GM12878 (cell line): ENCODE measurements at regions not wholly inside any gene's neighbourhood (a gene's known extent, or its start where the extent isn't known, plus 50 kb on each side); places are given as distances from the start of the nearest gene placed in this dataset.

Experiments used
- ATAC-seq: fragments of 200-7000 bp; cut with Tn5 transposase; 3 replicates; pipeline ENCODE4 v1.9.1; 2020; ENCODE audit warnings: mild to moderate bottlenecking, moderate library complexity
- BruUV-seq: library from RNA; stranded (reverse); fragments of 400-500 nt; replicated peaks from 2 replicates; lab custom pipeline; 2021; lab: Mats Ljungman, UMichigan
- CTCF ChIA-PET: fragments of 300-600 bp; sonication (Branson Sonifier 250); formaldehyde crosslinking; extraction: SDS; loops from one replicate; lab custom pipeline; 2021; ENCODE audit warnings: inconsistent platforms; lab: Yijun Ruan, JAX
- POLR2A ChIA-PET: fragments of 350-600 bp; formaldehyde crosslinking; extraction: SDS; loops from one replicate; lab custom pipeline; 2021; ENCODE audit warnings: inconsistent platforms; lab: Charles Lee
- RAD21 ChIA-PET: fragments of 300-600 bp; sonication (Branson Sonifier 250); formaldehyde crosslinking; loops from one replicate; lab custom pipeline; 2023; ENCODE audit warnings: antibody characterized with exemption; ENCODE audit not compliant: unreplicated experiment; lab: Charles Lee
- SMC1A ChIA-PET: fragments of 300-600 bp; sonication (Branson Sonifier 250); formaldehyde crosslinking; loops from one replicate; lab custom pipeline; 2023; ENCODE audit not compliant: unreplicated experiment, uncharacterized antibody; lab: Charles Lee
- DNase-seq: peaks from one replicate; pipeline ENCODE4 v3.0.0-alpha.2; 2011; ENCODE audit warnings: low read depth, low spot score
- FAIRE-seq: peaks from 3 replicates; lab custom pipeline; 2011; peaks lifted over from hg19 to GRCh38; lab: Jason Lieb, UNC
- H2AFZ ChIP-seq: 2 replicates; pipeline ENCODE4 v1.6.0; 2011; ENCODE audit warnings: low read depth, low read length, control low read depth; ENCODE audit not compliant: control insufficient read depth
- H3K27ac ChIP-seq: 2 replicates; pipeline ENCODE4 v1.5.1; 2011; ENCODE audit warnings: control low read depth; ENCODE audit not compliant: control insufficient read depth, insufficient read depth
- H3K27me3 ChIP-seq, 2 experiments: replicated peaks in 1 of 2; 2 replicates each; pipeline versions ENCODE4 v1.6.0 to v1.6.1; 2011; ENCODE audit warnings: low read length in 1 of 2; ENCODE audit not compliant: control insufficient read depth in 2 of 2, insufficient read depth in 2 of 2
- H3K36me3 ChIP-seq, 2 experiments: 2 replicates each; pipeline ENCODE4 v1.5.1; 2011; ENCODE audit warnings: low read length in 1 of 2; ENCODE audit not compliant: control insufficient read depth in 2 of 2, insufficient read depth in 2 of 2
- H3K4me1 ChIP-seq: 2 replicates; pipeline ENCODE4 v1.6.1; 2011; ENCODE audit warnings: mild to moderate bottlenecking, low read length, moderate library complexity, mixed read lengths; ENCODE audit not compliant: control insufficient read depth, insufficient read depth
- H3K4me2 ChIP-seq: 2 replicates; pipeline ENCODE4 v1.6.0; 2011; ENCODE audit warnings: control low read depth; ENCODE audit not compliant: control insufficient read depth, insufficient read depth
- H3K4me3 ChIP-seq: fragments of 200-600 bp; sonication (generic); 2 replicates; pipeline ENCODE4 v1.5.1; 2016
- H3K79me2 ChIP-seq: 2 replicates; pipeline ENCODE4 v1.6.0; 2011; ENCODE audit warnings: low read length; ENCODE audit not compliant: control insufficient read depth, insufficient read depth
- H3K9ac ChIP-seq: 2 replicates; pipeline ENCODE4 v1.8.0; 2011; ENCODE audit warnings: low read length, control low read depth, mixed read lengths; ENCODE audit not compliant: control insufficient read depth, insufficient read depth
- H3K9me3 ChIP-seq: replicated peaks from 3 replicates; pipeline ENCODE4 v1.5.1; 2011; ENCODE audit warnings: mild to moderate bottlenecking, low read length; ENCODE audit not compliant: control insufficient read depth, insufficient read depth
- H4K20me1 ChIP-seq: 2 replicates; pipeline ENCODE4 v1.6.0; 2011; ENCODE audit not compliant: control insufficient read depth, insufficient read depth
- E4F1 ChIP-seq: fragments of 450-650 bp; IDR thresholded peaks from 2 replicates; pipeline ENCODE4 v1.6.1; 2018; ENCODE audit warnings: borderline replicate concordance, mild to moderate bottlenecking; ENCODE audit not compliant: partially characterized antibody
- IRF4 ChIP-seq: IDR thresholded peaks from 2 replicates; pipeline ENCODE4 v1.6.1; 2011; ENCODE audit warnings: low read depth, low read length
- RB1 ChIP-seq: fragments of 450-650 bp; formaldehyde crosslinking; IDR thresholded peaks from 2 replicates; pipeline ENCODE4 v1.6.1; 2017; ENCODE audit warnings: mild to moderate bottlenecking, borderline replicate concordance
- RCOR1 ChIP-seq: conservative IDR thresholded peaks from 2 replicates; pipeline ENCODE4 v1.6.1; 2012; ENCODE audit warnings: low read depth, low read length, improper control_type of control experiment
- SMC3 ChIP-seq: IDR thresholded peaks from 2 replicates; pipeline ENCODE4 v1.6.1; 2011; ENCODE audit warnings: low read length, improper control_type of control experiment, borderline replicate concordance
- SPI1 ChIP-seq: IDR thresholded peaks from 2 replicates; pipeline ENCODE4 v1.6.1; 2011; ENCODE audit warnings: low read depth, mild to moderate bottlenecking, low read length, moderate library complexity, borderline replicate concordance; ENCODE audit not compliant: insufficient read depth
- WGBS: methylation state at CpG from one replicate; pipeline ENCODE4 v1.1.6; 2016; ENCODE audit warnings: low lambda C conversion rate; ENCODE audit not compliant: insufficient replicate concordance, insufficient coverage; ENCODE audit errors: missing lambda C conversion rate; 5-methylcytosine and 5-hydroxymethylcytosine counted together
- in situ Hi-C: fragments of 300-500 bp; cut with MboI; formaldehyde crosslinking; loops from 9 replicates; pipeline ENCODE4 v1.14.3; 2018; ENCODE audit warnings: mixed read lengths
- intact Hi-C: fragments of 100-400 bp; cut with micrococcal nuclease; formaldehyde crosslinking; loops from one replicate; pipeline ENCODE4 v1.14.2; 2022; ENCODE audit not compliant: unreplicated experiment

GRCh38 chr2:108189316-108189715 is 50.5 kb upstream of the SULT1C3 start:
- Histone ChIP-seq H3K27ac (no peak overlapping the region), H2AFZ (no peak overlapping the region), H3K4me3 (no peak overlapping the region), H4K20me1 (no peaks in the 10 kb centered on the region; the same call in 1 of the 2 replicates), H3K36me3 (no peaks in the 10 kb centered on the region), H3K9me3 (no peaks in the 10 kb centered on the region), H3K27me3 (no peaks in the 10 kb centered on the region), H3K9ac (no peak overlapping the region), H3K79me2 (no peaks in the 10 kb centered on the region), H3K4me2 (no peak overlapping the region), H3K4me1 (no peaks in the 10 kb centered on the region)
- no peak for FAIRE-seq
- no peak for DNase-seq
- BruUV-seq, result no TSS peak
- CTCF ChIA-PET, result interaction anchor here (1.0 kb wide), 1 partner anchor 19 kb away, joined by 3 read pairs; no protein-coding TSS in a partner anchor
- intact Hi-C loops (loop anchor here (10.0 kb wide), 2 partner anchors 615 to 1555 kb away; no protein-coding TSS in a partner anchor), in situ Hi-C loops (no loop called here)
- RAD21 ChIA-PET, result no interaction called here
- 0% methylated on average over 1 of the region's 1 CpG for WGBS
- TF ChIP-seq RCOR1 (no peak), E4F1 (no peak), IRF4 (no peak), SPI1 (no peak), SMC3 (no peak), RB1 (no peak)
- POLR2A ChIA-PET, result no interaction called here
- ATAC-seq, result no peak
- SMC1A ChIA-PET, result no interaction called here
